HG03159 (cell line): ENCODE measurements at regions not wholly inside any gene's neighbourhood (a gene's known extent, or its start where the extent isn't known, plus 50 kb on each side); places are given as distances from the start of the nearest gene placed in this dataset.

Source experiments
- ATAC-seq: cut with Tn5 transposase; IDR thresholded peaks from one replicate; pipeline ENCODE4 v1.9.1; 2021; ENCODE audit warnings: mild to moderate bottlenecking, moderate library complexity; ENCODE audit not compliant: unreplicated experiment

GRCh38 chr6:117076076-117076475 is 189.3 kb upstream of the VGLL2 start:
- no peak for ATAC-seq

GRCh38 chr6:117077300-117077699 is 188.1 kb upstream of the VGLL2 start:
- no peak for ATAC-seq

GRCh38 chr6:117078624-117079023 is 186.7 kb upstream of the VGLL2 start:
- ATAC-seq, result no peak

GRCh38 chr6:117079951-117080350 is 185.4 kb upstream of the VGLL2 start:
- ATAC-seq, result no peak

- ATAC-seq, result no peak
These were observed 175.8 kb upstream of the VGLL2 start for GRCh38 chr6:117089604-117090003.

GRCh38 chr6:117110146-117110545 is 155.2 kb upstream of the VGLL2 start:
- no peak for ATAC-seq

- ATAC-seq, result no peak
These were observed 154.6 kb upstream of the VGLL2 start for GRCh38 chr6:117110737-117111136.

GRCh38 chr6:117117652-117118051 is 147.7 kb upstream of the VGLL2 start:
- ATAC-seq, result no peak

GRCh38 chr6:117118490-117118889 is 146.9 kb upstream of the VGLL2 start:
- ATAC-seq, result no peak

GRCh38 chr6:117126213-117126612 is 139.1 kb upstream of the VGLL2 start:
- ATAC-seq, result no peak

GRCh38 chr6:117128052-117128451 is 137.3 kb upstream of the VGLL2 start:
- ATAC-seq, result no peak

- ATAC-seq, result no peak
These were observed 135.2 kb upstream of the VGLL2 start for GRCh38 chr6:117130125-117130524.

GRCh38 chr6:117136702-117137101 is 128.7 kb upstream of the VGLL2 start:
- no peak for ATAC-seq

- no peak for ATAC-seq
These were observed 127.6 kb upstream of the VGLL2 start for GRCh38 chr6:117137711-117138110.

GRCh38 chr6:117138425-117138824 is 126.9 kb upstream of the VGLL2 start:
- ATAC-seq, result no peak

- no peak for ATAC-seq
These were observed 126.4 kb upstream of the VGLL2 start for GRCh38 chr6:117138920-117139319.

- ATAC-seq, result no peak
These were observed 123.2 kb upstream of the VGLL2 start for GRCh38 chr6:117142142-117142541.

GRCh38 chr6:117142995-117143394 is 122.4 kb upstream of the VGLL2 start:
- ATAC-seq, result no peak

- ATAC-seq, result no peak
These were observed 121.7 kb upstream of the VGLL2 start for GRCh38 chr6:117143647-117144046.

GRCh38 chr6:117145940-117146339 is 119.4 kb upstream of the VGLL2 start:
- ATAC-seq, result no peak

- ATAC-seq, result no peak
These were observed 116.0 kb upstream of the VGLL2 start for GRCh38 chr6:117149324-117149723.

- no peak for ATAC-seq
These were observed 108.6 kb upstream of the VGLL2 start for GRCh38 chr6:117156741-117157140.

- ATAC-seq, result no peak
These were observed 107.9 kb upstream of the VGLL2 start for GRCh38 chr6:117157448-117157847.
